ENCODE measurements at regions not wholly inside any gene's neighbourhood (a gene's known extent, or its start where the extent isn't known, plus 50 kb on each side); places are given as distances from the start of the nearest gene placed in this dataset.
"Not testable (repeated sequence)": the region's sequence is repeated elsewhere in the genome, so short reads cannot be mapped to it uniquely, and the experiment has no call there.

DNA sequence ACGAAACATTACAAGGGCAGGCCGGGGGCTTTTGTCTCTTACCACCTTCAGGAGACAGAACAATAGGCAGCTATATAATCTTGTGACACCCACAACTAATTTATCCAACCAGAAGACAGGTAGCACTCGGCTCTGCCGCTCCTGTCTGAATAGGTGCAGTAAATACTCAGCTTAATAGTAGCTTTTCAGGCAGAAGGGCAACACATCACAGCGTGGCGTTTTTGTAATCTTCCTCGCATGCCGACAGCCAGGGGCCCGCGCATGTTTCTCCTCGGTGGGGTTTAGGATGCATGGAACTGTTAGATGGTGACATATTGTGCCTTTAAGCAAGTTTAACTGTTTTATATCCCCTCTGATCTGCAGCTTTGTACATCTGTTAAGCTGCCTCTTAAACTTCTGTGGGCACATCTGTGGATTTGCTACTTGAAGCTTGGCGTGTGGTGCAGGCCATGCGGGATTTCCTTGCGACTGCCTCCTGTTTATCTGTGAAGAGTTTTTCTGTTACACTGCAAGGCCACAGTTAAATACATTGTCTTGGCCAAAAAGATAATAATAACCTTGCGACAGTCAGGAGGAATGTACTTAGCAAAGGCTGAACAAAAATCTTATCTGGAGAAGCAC lies 123.2 kb upstream of the BNIP2 start:
- TF ChIP-seq, protein P1, sequence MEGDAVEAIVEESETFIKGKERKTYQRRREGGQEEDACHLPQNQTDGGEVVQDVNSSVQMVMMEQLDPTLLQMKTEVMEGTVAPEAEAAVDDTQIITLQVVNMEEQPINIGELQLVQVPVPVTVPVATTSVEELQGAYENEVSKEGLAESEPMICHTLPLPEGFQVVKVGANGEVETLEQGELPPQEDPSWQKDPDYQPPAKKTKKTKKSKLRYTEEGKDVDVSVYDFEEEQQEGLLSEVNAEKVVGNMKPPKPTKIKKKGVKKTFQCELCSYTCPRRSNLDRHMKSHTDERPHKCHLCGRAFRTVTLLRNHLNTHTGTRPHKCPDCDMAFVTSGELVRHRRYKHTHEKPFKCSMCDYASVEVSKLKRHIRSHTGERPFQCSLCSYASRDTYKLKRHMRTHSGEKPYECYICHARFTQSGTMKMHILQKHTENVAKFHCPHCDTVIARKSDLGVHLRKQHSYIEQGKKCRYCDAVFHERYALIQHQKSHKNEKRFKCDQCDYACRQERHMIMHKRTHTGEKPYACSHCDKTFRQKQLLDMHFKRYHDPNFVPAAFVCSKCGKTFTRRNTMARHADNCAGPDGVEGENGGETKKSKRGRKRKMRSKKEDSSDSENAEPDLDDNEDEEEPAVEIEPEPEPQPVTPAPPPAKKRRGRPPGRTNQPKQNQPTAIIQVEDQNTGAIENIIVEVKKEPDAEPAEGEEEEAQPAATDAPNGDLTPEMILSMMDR (conservative IDR thresholded peaks at IDR 0.05; ENCODE audit: low read depth, low read length), result no peak
- H3K4me1 ChIP-seq (ENCODE audit: low read depth, poor library complexity, severe bottlenecking), result no peaks in the 10 kb centered on the region
- no peak overlapping the region for H3K27ac ChIP-seq
- H3K79me2 ChIP-seq (ENCODE audit: insufficient read depth, low read depth), result no peaks in the 10 kb centered on the region
- no peaks in the 10 kb centered on the region for H3K27me3 ChIP-seq (ENCODE audit: insufficient read depth, low read depth)
- no peak overlapping the region for H3K9ac ChIP-seq
- H3K4me3 ChIP-seq (IDR thresholded peaks at IDR 0.05; ENCODE audit: insufficient read depth, low read depth, low read length), result no peak overlapping the region
- H2AFZ ChIP-seq (ENCODE audit: low read depth), result no peak overlapping the region
- H3K36me3 ChIP-seq (ENCODE audit: insufficient read depth), result no peaks in the 10 kb centered on the region
- H3K4me2 ChIP-seq, result no peak overlapping the region
- H4K20me1 ChIP-seq (ENCODE audit: insufficient read depth), result no peaks in the 10 kb centered on the region

DNA sequence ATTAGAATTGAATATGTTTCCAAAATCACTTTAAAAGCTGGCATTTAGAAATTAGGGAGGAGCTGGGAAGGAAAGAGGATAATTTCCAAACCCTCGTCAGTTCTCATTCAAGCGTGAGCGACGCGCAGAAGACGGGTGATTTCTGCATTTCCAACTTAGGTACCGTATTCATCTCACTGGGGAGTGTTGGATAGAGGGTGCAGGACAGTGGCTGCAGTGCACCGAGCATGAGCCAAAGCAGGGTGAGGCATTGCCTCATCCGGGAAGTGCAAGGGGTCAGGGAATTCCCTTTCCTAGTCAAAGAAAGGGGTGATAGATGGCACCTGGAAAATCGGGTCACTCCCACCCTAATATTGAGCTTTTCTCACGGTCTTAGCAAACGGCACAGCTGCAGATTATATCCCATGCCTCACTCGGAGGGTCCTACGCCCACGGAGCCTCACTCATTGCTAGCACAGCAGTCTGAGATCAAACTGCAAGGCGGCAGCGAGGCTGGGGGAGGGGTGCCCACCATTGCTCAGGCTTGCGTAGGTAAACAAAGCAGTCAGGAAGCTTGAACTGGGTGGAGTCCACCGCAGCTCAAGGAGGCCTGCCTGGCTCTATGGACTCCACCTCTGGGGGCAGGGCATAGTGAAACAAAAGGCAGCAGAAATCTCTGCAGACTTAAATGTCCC lies 114.3 kb upstream of the BNIP2 start:
- not testable (repeated sequence) for H3K9ac ChIP-seq; H3K27ac ChIP-seq; H3K4me2 ChIP-seq; H3K79me2 ChIP-seq (ENCODE audit: insufficient read depth, low read depth); H3K36me3 ChIP-seq (ENCODE audit: insufficient read depth); H3K27me3 ChIP-seq (ENCODE audit: insufficient read depth, low read depth); H3K4me1 ChIP-seq (ENCODE audit: low read depth, poor library complexity, severe bottlenecking); H4K20me1 ChIP-seq (ENCODE audit: insufficient read depth); H3K4me3 ChIP-seq (IDR thresholded peaks at IDR 0.05; ENCODE audit: insufficient read depth, low read depth, low read length); H2AFZ ChIP-seq (ENCODE audit: low read depth)

DNA sequence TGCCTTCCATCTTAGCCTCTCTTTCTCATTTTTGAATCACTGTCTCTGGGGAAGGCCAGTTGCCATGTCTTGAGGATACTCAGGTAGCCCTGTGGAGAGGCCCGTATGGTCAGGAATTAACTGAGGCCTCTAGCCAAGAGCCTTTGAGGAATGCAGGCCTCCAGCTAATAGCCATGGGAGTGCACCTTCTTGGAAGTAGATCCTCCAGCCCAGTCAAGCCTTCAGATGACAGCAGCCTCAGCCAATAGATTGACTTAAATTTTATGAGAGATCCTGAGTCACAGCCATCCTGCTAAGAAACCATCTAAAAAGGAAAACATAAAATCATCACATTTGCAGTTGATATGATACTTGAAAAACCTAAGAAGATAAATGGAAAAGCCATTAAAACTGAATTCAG lies 112.5 kb upstream of the BNIP2 start:
- no peaks in the 10 kb centered on the region for H3K4me1 ChIP-seq (ENCODE audit: low read depth, poor library complexity, severe bottlenecking)
- H3K36me3 ChIP-seq (ENCODE audit: insufficient read depth), result no peaks in the 10 kb centered on the region

DNA sequence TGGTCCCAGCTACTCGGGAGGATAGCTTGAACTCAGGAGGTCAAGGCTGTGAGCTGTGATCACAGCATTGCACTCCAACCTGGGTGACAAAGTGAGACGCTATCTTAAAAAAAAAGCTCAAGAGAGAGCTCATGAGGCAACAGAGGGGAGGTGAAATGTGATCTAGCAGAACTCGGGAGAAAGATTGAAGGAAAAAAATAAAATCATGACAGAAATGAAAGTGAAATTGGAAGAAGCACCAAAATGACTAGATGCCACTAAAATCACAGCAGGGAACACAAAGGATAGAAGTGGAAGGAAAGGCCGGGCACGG lies 109.4 kb upstream of the BNIP2 start:
- no peaks in the 10 kb centered on the region for H3K27me3 ChIP-seq (ENCODE audit: insufficient read depth, low read depth)
- no peak overlapping the region for H3K4me2 ChIP-seq
- no peaks in the 10 kb centered on the region for H3K79me2 ChIP-seq (ENCODE audit: insufficient read depth, low read depth)
- H3K36me3 ChIP-seq (ENCODE audit: insufficient read depth), result no peaks in the 10 kb centered on the region
- H3K4me3 ChIP-seq (IDR thresholded peaks at IDR 0.05; ENCODE audit: insufficient read depth, low read depth, low read length), result no peak overlapping the region
- TF ChIP-seq, protein P1 (conservative IDR thresholded peaks at IDR 0.05; ENCODE audit: low read depth, low read length), result no peak
- no peak overlapping the region for H3K9ac ChIP-seq
- H3K4me1 ChIP-seq (ENCODE audit: low read depth, poor library complexity, severe bottlenecking), result no peaks in the 10 kb centered on the region
- no peak overlapping the region for H2AFZ ChIP-seq (ENCODE audit: low read depth)
- H3K27ac ChIP-seq, result no peak overlapping the region
- no peaks in the 10 kb centered on the region for H4K20me1 ChIP-seq (ENCODE audit: insufficient read depth)

More for the DNA sequence above, 112.5 kb upstream of the BNIP2 start:
- H4K20me1 ChIP-seq (ENCODE audit: insufficient read depth), result no peaks in the 10 kb centered on the region
- TF ChIP-seq, protein P1 (conservative IDR thresholded peaks at IDR 0.05; ENCODE audit: low read depth, low read length), result no peak
- no peak overlapping the region for H3K4me2 ChIP-seq
- no peak overlapping the region for H3K4me3 ChIP-seq (IDR thresholded peaks at IDR 0.05; ENCODE audit: insufficient read depth, low read depth, low read length)
- no peak overlapping the region for H3K27ac ChIP-seq
- no peaks in the 10 kb centered on the region for H3K27me3 ChIP-seq (ENCODE audit: insufficient read depth, low read depth)
- no peaks in the 10 kb centered on the region for H3K79me2 ChIP-seq (ENCODE audit: insufficient read depth, low read depth)
- H3K9ac ChIP-seq, result no peak overlapping the region
- H2AFZ ChIP-seq (ENCODE audit: low read depth), result no peak overlapping the region
